CD4-positive, alpha-beta T cell (primary cell): ENCODE measurements at regions not wholly inside any gene's neighbourhood (a gene's known extent, or its start where the extent isn't known, plus 50 kb on each side); places are given as distances from the start of the nearest gene placed in this dataset.

ENCODE experiments used
- ATAC-seq: fragments of 200-7000 bp; cut with Tn5 transposase; one replicate; pipeline ENCODE4 v1.10.0; 2022; ENCODE audit warnings: mild to moderate bottlenecking; ENCODE audit not compliant: poor library complexity
- CTCF ChIA-PET: fragments of 350-600 bp; sonication (Branson Sonifier 250); formaldehyde crosslinking; loops from one replicate; lab custom pipeline; 2021; ENCODE audit warnings: antibody characterized with exemption, inconsistent platforms; lab: Charles Lee
- POLR2A ChIA-PET: fragments of 350-600 bp; sonication (Branson Sonifier 250); formaldehyde crosslinking; loops from one replicate; lab custom pipeline; 2021; ENCODE audit warnings: antibody characterized with exemption, inconsistent platforms; lab: Charles Lee
- DNase-seq, 14 experiments: peaks; one replicate each; pipeline ENCODE4 v3.0.0-alpha.2; 2013 to 2020; ENCODE audit warnings: mixed read lengths in 2 of 14
- H3K27ac ChIP-seq, 2 donors: one replicate each; pipeline versions ENCODE4 v1.5.1 to v1.7.0; 2013; ENCODE audit warnings: low read length in 2 of 2, low read depth in 1 of 2, mild to moderate bottlenecking in 1 of 2
- H3K27me3 ChIP-seq, 2 experiments: 1 replicate in 1 of 2; 2 replicates in 1 of 2; pipeline versions ENCODE4 v1.6.1 to v1.7.0; 2013; ENCODE audit warnings: low read length in 2 of 2, control low read depth in 1 of 2, mild to moderate bottlenecking in 1 of 2, moderate library complexity in 1 of 2; ENCODE audit not compliant: insufficient read depth in 2 of 2, control insufficient read depth in 1 of 2
- H3K36me3 ChIP-seq: one replicate; pipeline ENCODE4 v1.6.1; 2013; ENCODE audit warnings: low read length, control low read depth; ENCODE audit not compliant: insufficient read depth
- H3K4me1 ChIP-seq: one replicate; pipeline ENCODE4 v1.6.1; 2013; ENCODE audit warnings: low read length, control low read depth; ENCODE audit not compliant: insufficient read depth
- H3K4me3 ChIP-seq: one replicate; pipeline ENCODE4 v1.5.1; 2013; ENCODE audit warnings: mild to moderate bottlenecking, low read length, moderate library complexity
- H3K9me3 ChIP-seq, 2 experiments: 1 replicate in 1 of 2; 2 replicates in 1 of 2; pipeline versions ENCODE4 v1.6.1 to v1.7.0; 2013; ENCODE audit warnings: low read length in 2 of 2, mild to moderate bottlenecking in 2 of 2, control low read depth in 1 of 2, moderate library complexity in 1 of 2; ENCODE audit not compliant: control insufficient read depth in 1 of 2, insufficient read depth in 1 of 2
- H3K27ac Mint-ChIP-seq: one replicate; pipeline ENCODE4 v1.8.0; 2020; ENCODE audit warnings: mixed read lengths
- H3K27me3 Mint-ChIP-seq: one replicate; pipeline ENCODE4 v1.8.0; 2021; ENCODE audit warnings: mixed read lengths
- H3K36me3 Mint-ChIP-seq: one replicate; pipeline ENCODE4 v1.8.0; 2021; ENCODE audit warnings: low read depth, mixed read lengths
- H3K4me1 Mint-ChIP-seq: one replicate; pipeline ENCODE4 v1.8.0; 2021; ENCODE audit warnings: low read depth, mixed read lengths
- H3K4me3 Mint-ChIP-seq: one replicate; pipeline ENCODE4 v1.8.0; 2020; ENCODE audit warnings: mild to moderate bottlenecking, mixed read lengths
- H3K9me3 Mint-ChIP-seq: one replicate; pipeline ENCODE4 v1.8.0; 2020; ENCODE audit warnings: mixed read lengths
- CTCF ChIP-seq: fragments of 200-600 bp; IDR thresholded peaks from one replicate; pipeline ENCODE4 v1.8.0; 2022; ENCODE audit warnings: antibody characterized with exemption, mild to moderate bottlenecking
- intact Hi-C, 2 experiments: fragments of 100-400 bp; cut with DNase I in 1 of 2; cut with micrococcal nuclease in 1 of 2; formaldehyde crosslinking; loops; one replicate each; pipeline versions ENCODE4 v1.15.1 to v1.9.0; 2023 to 2025; cut with DNase I, micrococcal nuclease

- H3K9me3 Mint-ChIP-seq = no peaks in the 10 kb centered on the region
These were observed 881.4 kb upstream of the B3GALT2 start for GRCh38 chr1:194067772-194068171.

GRCh38 chr1:194062962-194063361 lies 876.5 kb upstream of the B3GALT2 start:
- DNase-seq (no peak), ATAC-seq (no peak)
- peaks cover 6% of the 10 kb centered on the region for H3K9me3 Mint-ChIP-seq
- H3K27ac ChIP-seq = no peak overlapping the region
- H3K4me3 Mint-ChIP-seq = no peak overlapping the region
- ChIA-PET POLR2A (no interaction called here), CTCF (no interaction called here)
- no peaks in the 10 kb centered on the region for H3K27me3 ChIP-seq
- H3K27me3 Mint-ChIP-seq = no peaks in the 10 kb centered on the region
- peaks cover 42% of the 10 kb centered on the region for H3K4me1 Mint-ChIP-seq
- no peak for TF ChIP-seq CTCF
- no peak overlapping the region for H3K27ac Mint-ChIP-seq
- no peak overlapping the region for H3K4me3 ChIP-seq
- H3K4me1 ChIP-seq = peaks cover 30% of the 10 kb centered on the region
- H3K36me3 Mint-ChIP-seq = peaks cover 4% of the 10 kb centered on the region
- peaks cover 0 to 11% of the 10 kb centered on the region in 2 experiments for H3K9me3 ChIP-seq
- intact Hi-C loops = no loop called here
- H3K36me3 ChIP-seq = no peaks in the 10 kb centered on the region

More at GRCh38 chr1:194067772-194068171, 881.4 kb upstream of the B3GALT2 start:
- Histone ChIP-seq H3K9me3 (peaks cover 0 to 4% of the 10 kb centered on the region in 2 experiments), H3K36me3 (no peaks in the 10 kb centered on the region), H3K27ac (no peak overlapping the region), H3K4me3 (no peak overlapping the region), H3K4me1 (no peaks in the 10 kb centered on the region), H3K27me3 (no peaks in the 10 kb centered on the region)
- no peak for DNase-seq
- TF ChIP-seq CTCF = no peak
- no peaks in the 10 kb centered on the region for H3K36me3 Mint-ChIP-seq
- H3K27me3 Mint-ChIP-seq = no peaks in the 10 kb centered on the region
- ATAC-seq = no peak
- H3K27ac Mint-ChIP-seq = no peak overlapping the region
- CTCF ChIA-PET = no interaction called here
- H3K4me3 Mint-ChIP-seq = no peak overlapping the region
- POLR2A ChIA-PET = no interaction called here
- H3K4me1 Mint-ChIP-seq = peaks cover 5% of the 10 kb centered on the region
- intact Hi-C loops = no loop called here

- Mint-ChIP-seq H3K4me1 (peaks cover 47% of the 10 kb centered on the region), H3K9me3 (peaks cover 6% of the 10 kb centered on the region), H3K27me3 (no peaks in the 10 kb centered on the region), H3K36me3 (peaks cover 4% of the 10 kb centered on the region), H3K27ac (no peak overlapping the region), H3K4me3 (no peak overlapping the region)
- Histone ChIP-seq H3K9me3 (peaks cover 0 to 11% of the 10 kb centered on the region in 2 experiments), H3K4me1 (peaks cover 33% of the 10 kb centered on the region), H3K36me3 (no peaks in the 10 kb centered on the region), H3K4me3 (no peak overlapping the region), H3K27ac (no peak overlapping the region), H3K27me3 (no peaks in the 10 kb centered on the region)
- no peak for TF ChIP-seq CTCF
- DNase-seq (no peak), ATAC-seq (no peak)
- ChIA-PET POLR2A (no interaction called here), CTCF (no interaction called here)
- intact Hi-C loops = no loop called here
These were observed 876.1 kb upstream of the B3GALT2 start for GRCh38 chr1:194062526-194062925.
